Psoas muscle (tissue), 7 donors: ENCODE measurements at regions not wholly inside any gene's neighbourhood (a gene's known extent, or its start where the extent isn't known, plus 50 kb on each side); places are given as distances from the start of the nearest gene placed in this dataset.

ENCODE experiments used
- ATAC-seq, 4 donors: fragments of 200-7000 bp; cut with Tn5 transposase; one replicate each; pipeline ENCODE4 v1.9.1; 2020; ENCODE audit warnings: moderate library complexity in 3 of 4, mild to moderate bottlenecking in 2 of 4
- DNase-seq, 2 donors: peaks; one replicate each; pipeline ENCODE4 v3.0.0-alpha.2; 2020
- H3K27ac ChIP-seq: fragments of 200-600 bp; one replicate; pipeline ENCODE4 v1.8.0; 2022
- H3K27me3 ChIP-seq, 3 donors: fragments of 200-600 bp in 1 of 3; one replicate each; pipeline versions ENCODE4 v1.6.1 to v1.8.0; 2013 to 2022; ENCODE audit warnings: low read length in 2 of 3, mild to moderate bottlenecking in 2 of 3, moderate library complexity in 1 of 3; ENCODE audit not compliant: insufficient read depth in 3 of 3
- H3K36me3 ChIP-seq, 2 donors: fragments of 200-600 bp in 1 of 2; one replicate each; pipeline versions ENCODE4 v1.6.1 to v1.8.0; 2013 to 2022; ENCODE audit warnings: low read depth in 1 of 2, mild to moderate bottlenecking in 1 of 2, moderate library complexity in 1 of 2; ENCODE audit not compliant: insufficient read depth in 1 of 2
- H3K4me1 ChIP-seq: fragments of 200-600 bp; one replicate; pipeline ENCODE4 v1.8.0; 2022
- H3K4me3 ChIP-seq: fragments of 200-600 bp; one replicate; pipeline ENCODE4 v1.8.0; 2022; ENCODE audit warnings: mild to moderate bottlenecking
- H3K9me3 ChIP-seq: fragments of 200-600 bp; one replicate; pipeline ENCODE4 v1.8.0; 2022
- CTCF ChIP-seq: fragments of 200-600 bp; IDR thresholded peaks from one replicate; pipeline ENCODE4 v1.8.0; 2022; ENCODE audit warnings: antibody characterized with exemption
- WGBS, 3 donors: extraction: QIAGEN DNeasy Blood & Tissue Kit; methylation state at CpG; one replicate each; pipeline versions ENCODE4 v1.1.6 to v1.1.7; 2013; 5-methylcytosine and 5-hydroxymethylcytosine counted together
- intact Hi-C, 2 donors: fragments of 100-400 bp; cut with DNase I; formaldehyde crosslinking; loops; one replicate each; pipeline versions ENCODE4 v1.11.0 to v1.14.2; 2022
- donor health status: healthy with polysubstance abuse.
- donor health status: DM: no; HTN: no; CAD: no; lungs with moderate emphysema.
- donor health status: Bipolar disorder and iron deficiency.
- donor health status: healthy.
- donor health status: DM: yes; HTN: yes; CAD: no.
- donor health status: DM: no; HTN: no; CAD: no.
- donor health status: DM: yes; HTN: yes; CAD: no.

DNA sequence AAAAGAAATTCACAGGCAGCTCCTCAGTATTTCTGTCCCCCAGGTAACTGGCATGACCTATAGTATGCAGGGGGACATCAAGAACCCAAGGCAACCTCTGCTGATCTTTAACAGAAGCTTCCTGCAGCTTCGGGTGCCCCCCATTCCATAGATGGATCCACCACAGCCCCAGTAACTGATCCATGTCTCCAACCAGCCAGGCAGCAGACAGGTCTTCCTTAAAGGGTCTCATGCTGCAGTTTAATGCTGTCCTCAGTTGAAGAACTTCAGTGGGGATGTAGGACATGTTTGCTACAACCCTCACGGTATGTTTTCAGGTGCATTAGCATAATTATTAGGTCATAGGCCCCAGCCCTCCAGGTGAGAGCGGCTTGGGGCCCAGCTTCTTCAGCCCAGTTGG, 90.9 kb upstream of the OLIG2 start:
- no peak for TF ChIP-seq CTCF
- H3K4me3 ChIP-seq, result no peak overlapping the region
- no peaks in the 10 kb centered on the region for H3K4me1 ChIP-seq
- DNase-seq (no peak), ATAC-seq (no peak)
- no peaks in the 10 kb centered on the region for H3K27me3 ChIP-seq
- WGBS, 3 donors, result 81 to 88% (median 82%) methylated on average over 3 of the region's 3 CpGs
- no peaks in the 10 kb centered on the region for H3K36me3 ChIP-seq
- no peaks in the 10 kb centered on the region for H3K9me3 ChIP-seq
- intact Hi-C loops, result loop anchor here in 1 of 2 donors (5.0 kb wide), 1 partner anchor 437 kb away; no protein-coding TSS in a partner anchor
- H3K27ac ChIP-seq, result no peak overlapping the region

GRCh38 chr21:32940079-32941014, 85.4 kb upstream of the OLIG2 start:
- ATAC-seq (peak in 3 of 4 donors; percentile 55 to 72 (median 57)), DNase-seq (no peak)
- 47 to 49% (median 47%) methylated on average over 23 of the region's 23 CpGs for WGBS, 3 donors
- Histone ChIP-seq H3K36me3 (no peaks in the 10 kb centered on the region), H3K4me3 (no peak overlapping the region), H3K27me3 (no peaks in the 10 kb centered on the region), H3K4me1 (no peaks in the 10 kb centered on the region), H3K27ac (no peak overlapping the region), H3K9me3 (no peaks in the 10 kb centered on the region)
- TF ChIP-seq CTCF, result peak; percentile 82
- intact Hi-C loops, result loop anchor here (2.0 to 10.0 kb wide), 4 partner anchors 187 to 507 kb away; no protein-coding TSS in a partner anchor

DNA sequence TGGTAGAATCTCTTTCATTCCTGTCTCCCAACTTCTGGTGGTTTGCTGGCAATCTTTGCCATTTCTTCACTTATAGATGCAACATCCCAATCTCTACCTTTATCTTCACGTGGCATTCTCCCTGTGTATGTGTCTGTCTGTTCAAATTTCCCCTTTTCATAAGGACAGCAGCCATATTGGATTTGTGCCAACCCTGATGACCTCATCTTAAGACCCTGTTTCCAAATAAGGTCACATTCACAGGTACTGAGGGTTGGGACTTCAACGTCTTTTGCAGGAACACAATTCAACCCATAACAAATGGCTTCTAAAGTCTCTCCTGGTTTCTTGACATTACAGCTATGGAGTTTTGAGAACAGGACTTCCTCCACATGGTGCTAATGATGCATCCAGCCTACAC, 84.5 kb upstream of the OLIG2 start:
- ATAC-seq, result no peak
- 63 to 75% (median 63%) methylated on average over 2 of the region's 2 CpGs for WGBS, 3 donors
- TF ChIP-seq CTCF, result no peak
- Histone ChIP-seq H3K27ac (no peak overlapping the region), H3K27me3 (no peaks in the 10 kb centered on the region), H3K4me3 (no peak overlapping the region), H3K36me3 (no peaks in the 10 kb centered on the region), H3K4me1 (no peaks in the 10 kb centered on the region), H3K9me3 (no peaks in the 10 kb centered on the region)
- intact Hi-C loops, result loop anchor here (2.0 to 10.0 kb wide), 4 partner anchors 186 to 506 kb away; no protein-coding TSS in a partner anchor
- no peak for DNase-seq

DNA sequence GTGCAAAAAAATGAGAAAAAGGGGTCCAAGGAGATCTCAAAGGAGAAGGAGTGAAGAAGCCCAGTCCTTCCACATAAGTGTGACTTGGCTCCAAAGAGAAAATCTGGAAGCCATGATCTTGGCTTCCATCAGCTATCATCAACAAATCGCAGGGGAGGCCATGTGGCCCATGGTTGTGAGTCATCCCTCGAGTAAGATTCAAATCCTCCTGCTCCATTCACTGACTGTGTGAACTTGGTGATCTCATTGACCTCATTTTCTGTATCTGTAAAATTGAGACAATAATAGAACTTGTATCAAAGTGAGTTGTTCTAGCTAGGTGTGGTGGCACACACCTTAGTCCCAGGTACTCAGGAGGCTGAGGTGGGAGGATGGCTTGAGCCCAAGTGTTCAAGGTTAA, 79.1 kb upstream of the OLIG2 start:
- no peak overlapping the region for H3K27ac ChIP-seq
- intact Hi-C loops, result loop anchor here in 1 of 2 donors (10.0 kb wide), 1 partner anchor 248 kb away; no protein-coding TSS in a partner anchor
- TF ChIP-seq CTCF, result no peak
- H3K4me3 ChIP-seq, result no peak overlapping the region
- no peaks in the 10 kb centered on the region for H3K36me3 ChIP-seq
- H3K4me1 ChIP-seq, result no peaks in the 10 kb centered on the region
- no peak for ATAC-seq
- no peak for DNase-seq
- H3K27me3 ChIP-seq, result peaks cover 0 to 2% (median 0%) of the 10 kb centered on the region in 3 donors
- no peaks in the 10 kb centered on the region for H3K9me3 ChIP-seq
- WGBS, 3 donors, result 70 to 81% (median 70%) methylated on average over 2 of the region's 2 CpGs
